ENCODE measurements at regions not wholly inside any gene's neighbourhood (a gene's known extent, or its start where the extent isn't known, plus 50 kb on each side); places are given as distances from the start of the nearest gene placed in this dataset.

DNA sequence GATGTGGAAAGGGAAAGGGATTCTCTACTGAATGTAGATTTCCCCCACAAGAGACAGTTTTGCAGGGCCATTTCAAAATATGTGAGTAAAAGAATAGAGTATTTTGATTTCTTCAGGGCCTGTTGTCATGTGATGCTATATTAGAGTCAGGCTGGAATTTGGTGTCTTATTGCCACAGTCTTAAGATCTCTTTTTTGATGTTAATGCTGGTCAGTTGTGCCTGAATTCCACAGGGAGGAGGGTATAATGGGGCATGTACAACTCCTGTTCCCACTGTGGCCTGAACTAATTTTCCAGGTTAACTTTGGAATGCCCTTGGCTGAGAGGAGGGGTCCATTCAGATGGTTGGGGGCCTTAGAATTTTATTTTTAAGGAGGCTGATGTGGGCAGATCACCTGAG lies 111.0 kb upstream of the MAX start:
- TF ChIP-seq POLR2AphosphoS5 (IDR thresholded peaks at IDR 0.05; ENCODE audit: low read depth, low read length): no peak
- no peak for TF ChIP-seq SPI1 (IDR thresholded peaks at IDR 0.05; ENCODE audit: low read depth, low read length)
- no peak for TF ChIP-seq TAF1 (IDR thresholded peaks at IDR 0.05; ENCODE audit: low read depth, low read length)
- TF ChIP-seq POLR2A (IDR thresholded peaks at IDR 0.05; ENCODE audit: low read depth, low read length): no peak
- TF ChIP-seq PAX5 (IDR thresholded peaks at IDR 0.05; ENCODE audit: insufficient read depth, low read length, severe bottlenecking): no peak
- no peak for TF ChIP-seq POU2F2 (IDR thresholded peaks at IDR 0.05; ENCODE audit: low read depth, low read length)

Measured in GM12891 (cell line).